Brain microvascular endothelial cell (primary cell): ENCODE measurements at regions not wholly inside any gene's neighbourhood (a gene's known extent, or its start where the extent isn't known, plus 50 kb on each side); places are given as distances from the start of the nearest gene placed in this dataset.

ENCODE experiments used
- DNase-seq: peaks from one replicate; pipeline ENCODE4 v3.0.0-alpha.2; 2020
- H3K27ac ChIP-seq: fragments of 250-450 bp; sonication (Bioruptor Pico); 2 replicates; pipeline ENCODE4 v1.5.1; 2020; ENCODE audit warnings: mild to moderate bottlenecking, moderate library complexity
- H3K27me3 ChIP-seq: fragments of 250-450 bp; sonication (Bioruptor Pico); replicated peaks from 2 replicates; pipeline ENCODE4 v1.5.1; 2020; ENCODE audit warnings: mild to moderate bottlenecking
- H3K36me3 ChIP-seq: fragments of 250-450 bp; sonication (Bioruptor Pico); replicated peaks from 2 replicates; pipeline ENCODE4 v1.5.1; 2020; ENCODE audit warnings: mild to moderate bottlenecking
- H3K4me3 ChIP-seq: 2 replicates; pipeline ENCODE4 v1.5.1; 2011; ENCODE audit warnings: low read depth, mild to moderate bottlenecking, control low read depth, low read length, moderate library complexity
- in situ Hi-C: cut with HindIII; loops from 2 replicates; pipeline ENCODE4 v1.10.0; 2017; ENCODE audit warnings: low sequenced_read_pairs, low pct_ligation_motif_present
- TF ChIP-seq, protein P1 (sequence below): IDR thresholded peaks from 2 replicates; pipeline ENCODE4 v1.5.1; 2011; ENCODE audit warnings: low read depth, mild to moderate bottlenecking, moderate library complexity, low read length, control low read depth, inconsistent platforms; ENCODE audit errors: missing control alignments

DNA sequence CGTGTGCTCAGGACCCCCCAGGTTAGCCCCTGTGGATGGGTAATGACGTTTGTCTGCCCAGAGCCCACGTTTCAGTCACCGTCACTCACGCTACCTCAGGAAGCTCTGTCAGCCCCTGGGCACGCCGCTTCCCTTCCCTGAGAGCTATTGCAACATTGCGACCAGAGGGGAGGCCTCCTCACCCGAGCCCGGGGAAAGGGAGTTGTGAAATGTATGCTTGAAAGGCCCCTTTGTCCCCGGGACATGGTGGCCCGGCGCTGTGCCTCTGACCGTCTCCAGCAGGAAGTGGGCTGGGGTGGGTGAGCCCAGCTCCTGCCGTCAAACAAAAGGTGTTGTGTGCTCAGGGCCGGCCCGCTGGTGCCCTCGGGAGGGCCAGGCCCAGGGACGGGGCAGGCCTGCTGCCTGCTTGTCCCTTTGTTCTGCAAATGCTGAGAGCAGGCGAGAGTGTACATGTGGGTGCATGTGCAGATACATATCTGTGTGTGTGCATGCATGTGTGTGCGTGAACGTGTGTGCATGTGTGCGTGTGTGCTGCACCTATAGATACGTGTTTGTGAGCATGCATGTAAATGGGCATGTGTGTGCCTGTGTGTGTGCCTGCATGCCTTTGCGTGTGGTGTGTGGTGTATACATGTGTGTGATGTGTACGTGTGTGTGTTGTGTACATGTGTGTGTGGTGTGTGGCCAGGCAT is 1125.0 kb downstream of the BRD1 start:
- no peak for DNase-seq
- in situ Hi-C loops: no loop called here
- no peak overlapping the region for H3K27ac ChIP-seq
- TF ChIP-seq, protein P1, sequence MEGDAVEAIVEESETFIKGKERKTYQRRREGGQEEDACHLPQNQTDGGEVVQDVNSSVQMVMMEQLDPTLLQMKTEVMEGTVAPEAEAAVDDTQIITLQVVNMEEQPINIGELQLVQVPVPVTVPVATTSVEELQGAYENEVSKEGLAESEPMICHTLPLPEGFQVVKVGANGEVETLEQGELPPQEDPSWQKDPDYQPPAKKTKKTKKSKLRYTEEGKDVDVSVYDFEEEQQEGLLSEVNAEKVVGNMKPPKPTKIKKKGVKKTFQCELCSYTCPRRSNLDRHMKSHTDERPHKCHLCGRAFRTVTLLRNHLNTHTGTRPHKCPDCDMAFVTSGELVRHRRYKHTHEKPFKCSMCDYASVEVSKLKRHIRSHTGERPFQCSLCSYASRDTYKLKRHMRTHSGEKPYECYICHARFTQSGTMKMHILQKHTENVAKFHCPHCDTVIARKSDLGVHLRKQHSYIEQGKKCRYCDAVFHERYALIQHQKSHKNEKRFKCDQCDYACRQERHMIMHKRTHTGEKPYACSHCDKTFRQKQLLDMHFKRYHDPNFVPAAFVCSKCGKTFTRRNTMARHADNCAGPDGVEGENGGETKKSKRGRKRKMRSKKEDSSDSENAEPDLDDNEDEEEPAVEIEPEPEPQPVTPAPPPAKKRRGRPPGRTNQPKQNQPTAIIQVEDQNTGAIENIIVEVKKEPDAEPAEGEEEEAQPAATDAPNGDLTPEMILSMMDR: no peak
- H3K36me3 ChIP-seq: no peaks in the 10 kb centered on the region
- H3K4me3 ChIP-seq: no peak overlapping the region
- no peaks in the 10 kb centered on the region for H3K27me3 ChIP-seq

DNA sequence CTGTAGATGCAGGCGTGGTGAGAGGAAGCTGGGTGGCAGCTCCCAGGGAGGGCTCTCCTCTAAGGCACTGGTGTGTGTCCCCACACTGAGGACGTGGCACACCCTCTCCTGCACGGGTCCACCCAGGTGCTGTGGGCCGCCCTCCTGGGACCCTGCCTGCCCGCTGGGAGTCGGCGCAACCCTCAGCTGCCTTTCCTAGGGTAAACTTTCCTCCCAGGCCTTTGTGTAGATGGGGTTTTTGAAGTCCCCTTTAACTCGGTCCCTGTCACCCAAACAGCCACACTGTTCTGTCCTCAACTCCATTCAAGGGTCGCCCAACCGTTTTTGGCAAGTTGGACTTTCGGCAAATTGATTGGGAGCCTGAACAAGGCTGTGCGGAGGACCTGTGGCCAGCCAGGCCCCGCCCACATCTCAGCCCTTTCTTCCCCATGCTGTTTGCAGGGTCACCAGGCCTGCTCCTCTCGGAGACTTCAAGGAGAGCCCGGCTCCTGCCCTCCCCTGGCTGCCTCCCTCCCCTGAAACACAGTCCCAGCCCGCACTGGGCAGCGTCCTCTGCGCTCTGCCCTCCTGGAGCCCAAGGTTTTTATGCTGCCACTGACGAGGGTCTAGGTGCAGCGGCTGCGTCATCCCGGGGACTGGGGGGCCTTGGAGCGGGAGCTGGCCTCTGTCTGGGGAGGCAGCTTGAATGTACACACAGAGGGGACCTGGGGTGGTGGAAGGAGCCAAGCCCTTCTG is 1126.2 kb downstream of the BRD1 start:
- no peak for DNase-seq
- in situ Hi-C loops: no loop called here
- Histone ChIP-seq H3K27ac (no peak overlapping the region), H3K36me3 (no peaks in the 10 kb centered on the region), H3K27me3 (no peaks in the 10 kb centered on the region), H3K4me3 (no peak overlapping the region)
- TF ChIP-seq, protein P1: no peak

DNA sequence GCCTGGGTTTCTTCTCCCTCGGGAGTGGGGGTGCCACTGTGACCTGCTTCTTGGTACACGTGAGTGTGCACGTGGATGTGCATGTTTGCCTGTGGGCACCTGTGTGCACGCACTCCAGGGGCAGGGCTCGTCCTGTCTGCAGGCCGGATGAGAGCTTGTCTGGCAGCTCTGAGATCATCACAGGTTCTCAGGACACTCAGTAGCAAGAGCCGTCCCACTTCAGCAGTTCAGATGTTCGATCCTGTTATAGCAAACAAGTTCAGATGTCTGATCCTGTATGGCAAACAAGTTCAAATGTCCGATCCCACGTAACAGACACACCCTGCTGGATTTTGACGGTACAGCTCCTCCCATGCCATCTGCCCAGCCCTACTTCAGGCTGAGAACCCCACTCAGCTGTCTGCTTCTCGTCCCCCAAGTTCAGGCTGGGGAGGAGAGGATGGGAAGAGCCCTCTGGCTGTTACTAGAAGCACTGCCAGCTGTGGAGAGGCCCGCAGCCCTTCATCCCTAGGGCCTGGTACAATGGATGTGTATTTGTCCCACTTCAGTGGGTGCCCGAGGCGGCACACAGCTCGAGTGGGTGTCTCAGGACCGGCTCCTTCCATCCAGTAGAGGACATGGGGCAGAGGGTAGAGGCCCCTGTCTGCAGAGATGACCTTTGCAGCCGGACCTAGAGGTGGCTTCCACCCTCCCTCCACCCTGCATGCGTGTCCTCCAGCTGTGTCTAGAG is 1126.9 kb downstream of the BRD1 start:
- Histone ChIP-seq H3K27ac (no peak overlapping the region), H3K4me3 (no peak overlapping the region), H3K36me3 (no peaks in the 10 kb centered on the region), H3K27me3 (no peaks in the 10 kb centered on the region)
- no peak for DNase-seq
- TF ChIP-seq, protein P1: no peak
- in situ Hi-C loops: no loop called here

DNA sequence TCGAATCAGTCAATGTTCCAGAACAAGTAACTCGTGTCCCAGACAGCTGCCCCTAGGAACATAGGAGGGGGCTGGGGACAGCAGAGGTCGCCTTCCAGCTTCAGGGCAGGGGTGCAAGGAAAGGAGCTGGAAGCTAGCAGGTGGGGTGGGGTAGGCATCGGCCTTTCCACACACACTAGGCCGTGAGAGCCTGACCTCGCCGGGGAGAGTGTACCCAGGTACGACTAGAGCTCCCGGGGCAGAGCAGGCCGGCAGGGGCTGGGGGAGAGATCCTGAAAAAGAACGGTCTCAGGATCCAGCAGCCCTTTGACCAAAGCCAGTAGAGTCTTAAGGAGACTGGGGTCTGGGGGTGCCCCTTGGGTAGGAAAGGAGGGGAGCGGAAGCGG is 1127.5 kb downstream of the BRD1 start:
- Histone ChIP-seq H3K36me3 (no peaks in the 10 kb centered on the region), H3K4me3 (no peak overlapping the region), H3K27me3 (no peaks in the 10 kb centered on the region), H3K27ac (no peak overlapping the region)
- TF ChIP-seq, protein P1: no peak
- no peak for DNase-seq
- in situ Hi-C loops: no loop called here

DNA sequence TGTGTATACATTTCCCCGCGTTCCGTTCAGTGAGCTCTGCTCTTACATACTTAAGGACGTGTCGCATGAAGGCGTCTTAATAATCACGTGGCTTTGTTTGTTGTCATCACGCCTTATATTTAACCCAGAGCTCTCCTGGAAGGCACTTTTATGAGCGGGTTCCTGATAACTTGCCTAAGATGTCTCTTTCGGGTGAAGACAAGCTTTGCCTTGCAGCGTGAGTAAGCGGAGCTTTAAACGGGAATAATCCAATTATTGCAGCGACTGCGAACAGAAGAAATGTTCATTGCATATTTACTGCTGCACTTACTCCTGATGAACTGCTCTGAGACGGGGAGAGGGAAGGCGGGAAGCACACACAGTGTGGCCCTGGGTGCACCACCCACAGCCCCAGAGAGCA is 1128.2 kb downstream of the BRD1 start:
- in situ Hi-C loops: no loop called here
- Histone ChIP-seq H3K27me3 (no peaks in the 10 kb centered on the region), H3K27ac (no peak overlapping the region), H3K36me3 (no peaks in the 10 kb centered on the region), H3K4me3 (no peak overlapping the region)
- DNase-seq: no peak
- TF ChIP-seq, protein P1: no peak
